DOHH2 (cell line): ENCODE measurements at regions not wholly inside any gene's neighbourhood (a gene's known extent, or its start where the extent isn't known, plus 50 kb on each side); places are given as distances from the start of the nearest gene placed in this dataset.
A peak's percentile ranks its signal among the peaks of the same experiment; 100 is the strongest.
"Not testable (repeated sequence)": the region's sequence is repeated elsewhere in the genome, so short reads cannot be mapped to it uniquely, and the experiment has no call there.

Experiments
- H3F3A ChIP-seq: fragments of 200-600 bp; sonication (generic), shearing (Covaris generic); 2 replicates; pipeline ENCODE4 v1.6.0; 2016; ENCODE audit warnings: antibody characterized with exemption, mild to moderate bottlenecking; ENCODE audit not compliant: control insufficient read depth, insufficient read depth
- H3K27ac ChIP-seq: fragments of 200-600 bp; sonication (generic); 2 replicates; pipeline ENCODE4 v1.5.1; 2014; ENCODE audit warnings: low read depth, mild to moderate bottlenecking, low read length, moderate library complexity
- H3K27me3 ChIP-seq: fragments of 200-600 bp; sonication (generic); 2 replicates; pipeline ENCODE4 v1.6.1; 2014; ENCODE audit warnings: mild to moderate bottlenecking, low read length, mixed read lengths; ENCODE audit not compliant: control insufficient read depth
- H3K36me3 ChIP-seq: fragments of 200-600 bp; sonication (generic); 2 replicates; pipeline ENCODE4 v1.6.1; 2014; ENCODE audit warnings: mild to moderate bottlenecking, low read length, moderate library complexity, mixed read lengths; ENCODE audit not compliant: control insufficient read depth
- H3K4me1 ChIP-seq: fragments of 200-600 bp; sonication (generic); 2 replicates; pipeline ENCODE4 v1.6.1; 2014; ENCODE audit warnings: mild to moderate bottlenecking, low read length, mixed read lengths; ENCODE audit not compliant: control insufficient read depth
- H3K4me2 ChIP-seq: fragments of 200-600 bp; sonication (generic); 2 replicates; pipeline ENCODE4 v1.6.0; 2014; ENCODE audit warnings: mild to moderate bottlenecking, low read length, moderate library complexity
- H3K4me3 ChIP-seq: fragments of 200-600 bp; sonication (generic); 2 replicates; pipeline ENCODE4 v1.5.1; 2014; ENCODE audit warnings: mild to moderate bottlenecking, low read length, mixed read lengths
- H3K79me2 ChIP-seq: fragments of 200-600 bp; sonication (generic); 2 replicates; pipeline ENCODE4 v1.6.1; 2014; ENCODE audit warnings: mild to moderate bottlenecking, low read length, mixed read lengths; ENCODE audit not compliant: control insufficient read depth
- H3K9me2 ChIP-seq: fragments of 200-600 bp; sonication (generic); replicated peaks from 2 replicates; pipeline ENCODE4 v1.6.1; 2014; ENCODE audit warnings: mild to moderate bottlenecking, low read length, mixed read lengths; ENCODE audit not compliant: control insufficient read depth
- H3K9me3 ChIP-seq: fragments of 200-600 bp; sonication (generic); 2 replicates; pipeline ENCODE4 v1.6.1; 2014; ENCODE audit warnings: antibody characterized with exemption, low read length, mixed read lengths; ENCODE audit not compliant: control insufficient read depth, insufficient read depth
- H4K20me1 ChIP-seq: fragments of 200-600 bp; sonication (generic); 2 replicates; pipeline ENCODE4 v1.6.0; 2014; ENCODE audit warnings: low read depth, mild to moderate bottlenecking, antibody characterized with exemption, low read length, moderate library complexity; ENCODE audit not compliant: control insufficient read depth, insufficient read depth
- TF ChIP-seq, protein P1 (sequence below): fragments of 200-600 bp; sonication (generic); IDR thresholded peaks from one replicate; pipeline ENCODE4 v1.5.1; 2014; ENCODE audit warnings: antibody characterized with exemption, mild to moderate bottlenecking, low read depth, low read length; ENCODE audit not compliant: poor library complexity, severe bottlenecking

DNA sequence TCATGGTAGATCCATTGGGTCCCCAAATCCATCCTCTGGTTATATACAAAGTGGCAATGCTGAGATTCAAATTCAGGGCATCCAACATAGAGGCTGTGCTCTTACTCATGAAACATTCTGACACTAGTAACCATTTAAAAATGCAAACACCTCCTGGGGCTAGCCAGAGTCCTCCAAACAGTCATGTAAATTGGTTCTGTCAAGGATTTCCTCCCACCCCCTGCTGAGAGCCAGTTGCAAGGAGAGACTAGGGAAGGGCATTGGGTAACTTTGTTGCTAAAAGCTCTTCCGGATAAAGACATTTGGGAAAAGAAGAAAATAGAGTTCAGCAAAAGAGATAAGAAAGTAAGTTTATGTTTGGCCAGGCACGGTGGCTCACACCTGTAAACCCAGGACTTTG, 58.3 kb downstream of the ART5 start:
- H3K79me2 ChIP-seq, H3K36me3 ChIP-seq, H3K4me3 ChIP-seq, H3K9me3 ChIP-seq, H4K20me1 ChIP-seq, H3K4me1 ChIP-seq, H3K4me2 ChIP-seq, H3K27me3 ChIP-seq, H3F3A ChIP-seq, H3K27ac ChIP-seq, H3K9me2 ChIP-seq: not testable (repeated sequence)

GRCh38 chr11:3581389-3581725, 60.4 kb downstream of the ART5 start:
- not testable (repeated sequence) for H3K9me3 ChIP-seq, H3K36me3 ChIP-seq, H3K27me3 ChIP-seq, H3K79me2 ChIP-seq, H3K4me3 ChIP-seq, H3K9me2 ChIP-seq, H3K27ac ChIP-seq, H3K4me1 ChIP-seq, H4K20me1 ChIP-seq, H3F3A ChIP-seq
- H3K4me2 ChIP-seq = 0 out of 2 replicates have a peak overlapping the region, but pooled peaks have one; percentile 33

DNA sequence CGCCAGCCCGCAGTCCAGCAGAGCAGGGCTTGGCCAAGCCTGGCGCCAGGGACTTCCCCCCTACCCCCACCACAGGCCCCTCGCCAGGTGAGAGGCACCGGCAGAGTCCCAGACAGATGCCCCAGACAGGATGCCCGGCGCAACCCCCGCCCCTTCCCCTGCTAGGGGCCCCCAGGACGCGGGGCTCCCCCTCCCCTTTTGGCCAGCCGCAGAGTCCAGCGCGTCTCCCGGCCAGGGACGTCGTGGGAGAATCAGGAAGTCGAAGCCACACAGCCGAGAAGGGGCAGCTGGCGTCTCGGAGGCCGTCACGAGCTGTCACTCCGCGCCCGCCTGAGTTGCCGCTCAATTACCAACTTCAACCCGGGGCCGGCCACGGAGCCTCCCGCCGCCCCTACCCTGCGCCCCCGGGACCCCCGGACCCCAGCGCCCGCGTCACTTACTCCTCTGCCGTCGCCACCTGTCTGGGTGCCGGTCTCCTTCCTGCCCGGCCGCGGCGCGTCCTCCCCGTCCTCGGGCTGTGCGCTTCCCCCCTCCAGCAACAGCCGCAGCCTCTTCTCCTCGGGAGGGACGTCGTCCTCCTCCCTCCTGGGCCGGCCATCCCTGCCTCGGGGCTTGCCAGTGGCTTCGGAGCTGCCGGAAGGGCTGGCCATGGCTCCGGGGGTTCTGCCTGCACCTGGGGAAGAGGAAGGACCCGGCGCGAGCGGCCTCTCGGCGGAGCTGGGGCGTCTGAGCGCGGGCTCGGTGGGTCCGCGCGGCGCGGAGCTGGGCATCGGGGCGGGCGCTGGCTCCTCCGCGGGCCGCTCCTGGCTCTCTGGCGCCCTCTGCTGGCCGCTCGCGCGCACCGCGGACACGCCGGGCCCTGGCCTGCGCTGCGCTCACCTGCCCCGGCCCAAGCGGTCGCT, 61.1 kb downstream of the ART5 start:
- H3K36me3 ChIP-seq, H4K20me1 ChIP-seq, H3K27me3 ChIP-seq, H3K4me1 ChIP-seq, H3F3A ChIP-seq, H3K4me3 ChIP-seq, H3K9me2 ChIP-seq, H3K27ac ChIP-seq, H3K9me3 ChIP-seq, H3K79me2 ChIP-seq: not testable (repeated sequence)
- TF ChIP-seq, protein P1, sequence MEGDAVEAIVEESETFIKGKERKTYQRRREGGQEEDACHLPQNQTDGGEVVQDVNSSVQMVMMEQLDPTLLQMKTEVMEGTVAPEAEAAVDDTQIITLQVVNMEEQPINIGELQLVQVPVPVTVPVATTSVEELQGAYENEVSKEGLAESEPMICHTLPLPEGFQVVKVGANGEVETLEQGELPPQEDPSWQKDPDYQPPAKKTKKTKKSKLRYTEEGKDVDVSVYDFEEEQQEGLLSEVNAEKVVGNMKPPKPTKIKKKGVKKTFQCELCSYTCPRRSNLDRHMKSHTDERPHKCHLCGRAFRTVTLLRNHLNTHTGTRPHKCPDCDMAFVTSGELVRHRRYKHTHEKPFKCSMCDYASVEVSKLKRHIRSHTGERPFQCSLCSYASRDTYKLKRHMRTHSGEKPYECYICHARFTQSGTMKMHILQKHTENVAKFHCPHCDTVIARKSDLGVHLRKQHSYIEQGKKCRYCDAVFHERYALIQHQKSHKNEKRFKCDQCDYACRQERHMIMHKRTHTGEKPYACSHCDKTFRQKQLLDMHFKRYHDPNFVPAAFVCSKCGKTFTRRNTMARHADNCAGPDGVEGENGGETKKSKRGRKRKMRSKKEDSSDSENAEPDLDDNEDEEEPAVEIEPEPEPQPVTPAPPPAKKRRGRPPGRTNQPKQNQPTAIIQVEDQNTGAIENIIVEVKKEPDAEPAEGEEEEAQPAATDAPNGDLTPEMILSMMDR = peak; percentile 48
- peak overlapping the region; percentile 33; the same call in 1 of the 2 replicates for H3K4me2 ChIP-seq

GRCh38 chr11:3579600-3580459, 62.0 kb downstream of the ART5 start:
- H3K27ac ChIP-seq, H3K79me2 ChIP-seq, H3F3A ChIP-seq, H3K27me3 ChIP-seq, H3K9me2 ChIP-seq, H3K4me2 ChIP-seq, H4K20me1 ChIP-seq, H3K4me1 ChIP-seq, H3K9me3 ChIP-seq, H3K4me3 ChIP-seq, H3K36me3 ChIP-seq: not testable (repeated sequence)

- not testable (repeated sequence) for H3K79me2 ChIP-seq, H3K27ac ChIP-seq, H3K36me3 ChIP-seq, H3K4me1 ChIP-seq, H3K9me2 ChIP-seq, H3F3A ChIP-seq, H3K4me2 ChIP-seq, H3K9me3 ChIP-seq, H4K20me1 ChIP-seq, H3K27me3 ChIP-seq, H3K4me3 ChIP-seq
Measured at GRCh38 chr11:3576066-3576604, 65.7 kb downstream of the ART5 start.

GRCh38 chr11:3572976-3573647, 68.7 kb downstream of the ART5 start:
- H3K36me3 ChIP-seq, H3F3A ChIP-seq, H3K4me1 ChIP-seq, H3K27ac ChIP-seq, H3K27me3 ChIP-seq, H4K20me1 ChIP-seq, H3K9me3 ChIP-seq, H3K4me2 ChIP-seq, H3K4me3 ChIP-seq, H3K79me2 ChIP-seq, H3K9me2 ChIP-seq: not testable (repeated sequence)

DNA sequence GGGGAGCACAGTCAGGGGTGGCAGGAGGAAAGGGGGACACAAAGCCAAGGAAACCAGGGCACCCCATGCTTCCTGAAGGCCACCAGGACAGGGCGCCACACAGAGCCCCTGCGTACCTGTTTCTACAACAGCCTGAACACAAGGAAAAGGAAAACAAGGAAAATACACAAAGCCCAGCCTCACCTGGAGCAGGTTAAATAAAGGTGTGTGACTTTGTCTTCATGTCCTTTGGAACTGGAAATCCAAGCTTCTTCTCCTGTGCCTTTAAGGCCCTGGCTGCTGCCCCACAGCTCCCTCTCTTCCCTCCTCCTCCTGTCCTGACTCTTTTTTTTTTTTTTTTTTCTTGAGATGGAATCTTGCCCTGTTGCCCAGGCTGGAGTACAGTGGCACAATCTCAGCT, 70.0 kb downstream of the ART5 start:
- not testable (repeated sequence) for H3K4me2 ChIP-seq, H3K9me2 ChIP-seq, H3K27ac ChIP-seq, H3K27me3 ChIP-seq, H3K79me2 ChIP-seq, H4K20me1 ChIP-seq, H3K4me3 ChIP-seq, H3K9me3 ChIP-seq, H3F3A ChIP-seq, H3K4me1 ChIP-seq, H3K36me3 ChIP-seq
